DMS 273 (cell line): ENCODE measurements at regions not wholly inside any gene's neighbourhood (a gene's known extent, or its start where the extent isn't known, plus 50 kb on each side); places are given as distances from the start of the nearest gene placed in this dataset.
A peak's percentile ranks its signal among the peaks of the same experiment; 100 is the strongest.
"Not testable (repeated sequence)": the region's sequence is repeated elsewhere in the genome, so short reads cannot be mapped to it uniquely, and the experiment has no call there.

Experiments used
- DNase-seq: peaks from one replicate; lab custom pipeline; 2025; ENCODE audit not compliant: unreplicated experiment; lab: John Stamatoyannopoulos, UW

DNA sequence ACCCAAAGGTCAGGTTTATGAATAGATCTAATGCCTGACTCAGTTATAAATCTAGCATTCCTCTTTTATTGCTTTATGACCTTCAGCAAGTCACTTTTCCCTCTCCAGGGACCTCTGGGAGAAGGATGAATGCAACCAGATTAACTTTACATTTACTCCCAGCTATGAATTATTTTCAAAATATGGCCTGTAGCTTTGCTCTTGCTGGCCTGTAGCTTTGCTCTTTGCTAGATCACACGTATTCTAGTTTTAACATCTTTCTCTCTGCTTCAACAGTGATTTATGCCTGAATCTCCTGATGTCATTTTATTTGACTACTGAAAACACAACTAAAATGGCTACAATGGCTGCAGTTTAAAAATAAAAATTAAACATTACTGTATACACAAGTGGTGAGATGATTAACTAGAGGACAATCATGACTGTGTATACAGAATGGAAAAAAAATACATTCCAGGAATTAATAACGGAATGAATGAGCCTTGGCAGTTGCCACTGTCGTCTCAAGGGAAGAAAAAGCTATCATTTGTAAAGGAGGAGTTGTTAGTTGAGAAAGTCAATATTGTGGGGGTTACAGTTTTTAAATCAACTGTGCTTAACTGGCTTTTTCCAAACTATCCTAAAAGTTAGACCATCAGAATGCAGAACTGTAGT lies 434.5 kb upstream of the GOT2 start:
- no peak for DNase-seq

DNA sequence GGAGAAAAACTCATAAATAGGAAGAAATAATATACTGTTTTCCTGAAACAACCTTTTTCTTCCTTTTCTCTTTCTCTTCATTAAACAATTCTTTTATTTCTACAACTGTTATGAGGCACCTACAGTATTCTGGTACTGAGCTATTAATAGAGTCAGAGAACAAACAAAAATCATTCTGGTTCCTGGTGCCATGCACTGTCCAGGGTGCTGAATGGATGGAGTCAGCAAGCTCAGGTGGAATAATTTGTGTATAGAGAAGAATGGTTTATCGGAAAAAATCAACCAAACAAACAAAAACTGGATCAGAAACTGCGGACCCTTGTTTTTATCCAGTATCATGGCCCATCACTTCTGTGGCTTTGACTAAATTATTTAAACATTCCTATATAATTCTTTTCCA lies 430.3 kb upstream of the GOT2 start:
- DNase-seq: peak; percentile 7

DNA sequence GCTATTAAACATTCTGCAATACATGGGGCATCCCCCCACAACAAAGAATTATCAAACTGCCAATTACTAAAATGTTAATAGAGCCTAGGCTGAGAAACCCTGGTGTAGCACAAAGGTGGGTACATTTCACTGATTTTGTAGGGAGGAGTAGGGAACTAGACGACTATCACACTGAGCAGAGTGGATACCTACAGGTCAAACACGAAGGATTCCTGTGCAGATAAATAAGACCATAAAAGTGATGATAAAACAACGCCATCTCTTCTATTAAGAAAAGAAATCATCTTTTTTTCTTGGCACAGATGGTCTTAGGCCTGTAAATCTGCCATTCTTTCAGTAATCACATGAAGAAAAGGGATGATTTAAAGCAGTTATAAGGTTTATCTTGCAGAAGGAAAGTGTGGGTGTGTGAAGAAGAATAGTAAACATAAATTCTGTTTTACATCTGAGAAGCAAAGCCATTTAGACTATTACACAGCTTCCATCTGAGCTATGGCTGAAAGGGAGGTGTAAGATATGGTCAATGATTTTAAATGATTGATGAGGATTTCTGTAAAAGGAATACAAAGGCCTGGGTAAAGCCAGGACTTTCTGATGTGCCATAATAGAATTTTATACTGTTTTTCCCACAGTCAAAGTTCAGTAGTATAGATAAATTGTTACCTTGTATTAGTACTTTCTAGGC lies 429.4 kb upstream of the GOT2 start:
- no peak for DNase-seq

DNA sequence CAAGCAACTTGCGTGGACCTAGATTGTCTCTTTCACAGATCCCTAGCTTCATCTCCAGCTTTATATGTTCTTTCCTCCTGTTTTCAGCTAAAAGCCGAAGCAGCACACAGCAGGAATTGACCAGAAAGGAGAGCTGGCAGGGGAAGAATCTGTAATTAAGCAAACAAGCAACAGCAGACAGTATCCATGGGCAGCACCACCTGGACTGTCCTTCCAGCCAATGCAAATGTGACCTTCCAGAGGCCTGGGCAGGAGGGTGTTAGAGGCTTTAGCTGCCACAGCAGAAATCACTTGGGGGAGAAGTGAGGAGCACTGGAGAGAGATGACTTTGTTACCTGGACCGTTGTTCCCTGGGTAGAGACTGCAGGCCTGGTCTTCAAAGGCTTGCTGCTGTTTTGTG lies 427.6 kb upstream of the GOT2 start:
- no peak for DNase-seq

DNA sequence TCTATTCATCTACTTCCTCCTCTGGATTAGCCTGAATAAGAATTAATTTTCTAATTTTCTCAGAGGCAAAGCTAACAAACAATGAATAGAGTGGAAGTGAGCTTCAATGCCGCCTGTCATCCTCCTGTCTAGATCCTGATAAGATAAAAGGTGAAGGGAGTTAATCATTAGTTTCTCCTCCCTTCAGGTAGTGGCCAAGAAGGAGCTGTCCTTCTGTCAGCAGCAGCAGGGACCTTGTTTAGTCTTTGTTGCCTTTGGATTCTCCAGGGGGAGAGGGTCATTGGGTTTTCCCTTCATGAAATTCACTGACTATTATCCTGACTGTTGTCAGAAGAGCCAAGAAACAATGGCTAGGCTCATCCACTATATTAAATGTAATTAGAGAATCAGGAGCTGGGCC lies 420.2 kb upstream of the GOT2 start:
- no peak for DNase-seq

DNA sequence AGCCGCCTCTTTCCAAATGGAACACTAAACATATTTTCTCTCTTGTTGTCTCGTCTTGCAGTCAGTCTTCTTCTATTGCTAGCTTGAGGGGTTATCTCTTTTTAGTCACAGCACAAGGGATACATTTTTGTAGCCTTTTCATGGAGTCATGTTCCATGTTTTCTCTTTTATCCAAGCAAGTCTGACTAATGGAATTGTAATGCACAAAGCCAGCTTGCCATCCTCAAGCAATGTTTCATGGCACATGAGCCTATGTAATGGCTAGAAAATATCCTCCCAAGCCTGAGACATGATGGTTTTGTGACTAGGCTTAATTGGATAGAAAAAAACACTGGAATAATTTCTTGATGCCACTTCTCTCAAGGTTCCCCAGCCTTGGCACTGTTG lies 414.6 kb upstream of the GOT2 start:
- no peak for DNase-seq

DNA sequence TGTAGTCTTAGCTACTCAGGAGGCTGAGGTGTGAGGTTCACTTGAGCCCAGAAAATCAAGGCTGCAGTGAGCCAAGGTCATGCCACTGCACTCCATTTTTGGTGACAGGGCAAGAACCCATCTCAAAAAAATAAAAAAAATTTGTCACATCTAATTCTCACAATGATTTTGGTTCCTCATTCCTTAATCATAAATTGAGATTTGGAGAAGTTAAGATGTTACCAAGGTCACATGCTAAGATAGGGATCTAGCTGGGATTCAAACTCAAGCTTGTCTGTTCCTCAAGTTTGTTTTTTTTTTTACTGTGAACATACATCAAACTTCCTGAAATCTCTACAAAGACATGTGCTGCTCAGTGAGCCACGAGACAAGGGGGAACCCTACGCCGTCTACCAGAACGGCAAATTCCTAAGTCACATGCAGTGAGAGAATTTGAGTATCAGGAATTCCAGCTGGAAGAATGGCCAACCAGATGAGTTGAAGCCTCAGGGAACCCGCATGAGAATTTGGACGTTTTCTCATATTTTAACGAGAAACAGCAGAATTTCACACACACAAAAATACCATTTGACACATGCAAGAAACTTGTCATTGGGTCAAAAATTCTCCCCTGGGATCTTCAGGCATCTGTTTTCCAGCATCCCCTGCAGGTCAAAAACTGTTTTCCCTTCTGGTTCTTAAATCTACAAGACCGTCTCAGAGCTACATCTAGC lies 414.1 kb upstream of the GOT2 start:
- DNase-seq: no peak

DNA sequence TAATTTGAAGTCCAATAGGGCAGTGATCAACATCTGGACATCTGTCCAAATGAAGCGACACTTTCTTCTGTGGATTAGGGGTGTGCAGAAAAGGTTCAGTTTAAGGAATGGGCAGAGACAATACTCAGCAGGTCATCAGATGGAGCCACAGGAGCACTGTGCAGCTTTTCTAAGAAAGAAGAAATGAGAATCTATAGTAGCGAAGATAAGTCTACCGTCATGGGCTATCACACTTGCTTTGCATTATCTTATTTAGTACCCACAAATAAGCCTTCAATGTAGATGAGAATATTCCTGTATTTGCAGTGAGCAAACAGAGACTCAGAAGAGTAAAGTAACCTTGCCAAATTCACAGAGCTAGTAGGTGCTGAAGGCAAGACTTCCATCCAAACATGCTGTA lies 412.0 kb upstream of the GOT2 start:
- DNase-seq: no peak

DNA sequence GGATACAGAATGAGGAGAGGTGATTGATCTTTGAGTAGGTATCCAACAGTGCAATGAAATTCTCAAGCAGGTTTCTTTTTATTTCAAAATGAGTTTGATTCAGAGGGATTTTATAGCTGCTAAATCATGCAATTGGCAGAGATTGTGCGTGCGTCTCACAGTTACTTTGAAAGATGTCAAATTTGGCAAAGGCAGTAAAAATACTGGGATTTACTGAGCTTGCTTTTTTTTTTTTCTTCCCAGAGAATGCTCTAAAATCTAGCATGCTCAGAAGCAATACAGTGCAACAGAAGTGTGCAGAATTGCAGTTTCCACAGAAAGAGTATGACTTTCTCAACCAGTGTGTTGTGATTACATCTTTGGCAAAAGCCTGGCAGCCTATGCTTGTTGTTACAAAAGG lies 410.7 kb upstream of the GOT2 start:
- DNase-seq: no peak

DNA sequence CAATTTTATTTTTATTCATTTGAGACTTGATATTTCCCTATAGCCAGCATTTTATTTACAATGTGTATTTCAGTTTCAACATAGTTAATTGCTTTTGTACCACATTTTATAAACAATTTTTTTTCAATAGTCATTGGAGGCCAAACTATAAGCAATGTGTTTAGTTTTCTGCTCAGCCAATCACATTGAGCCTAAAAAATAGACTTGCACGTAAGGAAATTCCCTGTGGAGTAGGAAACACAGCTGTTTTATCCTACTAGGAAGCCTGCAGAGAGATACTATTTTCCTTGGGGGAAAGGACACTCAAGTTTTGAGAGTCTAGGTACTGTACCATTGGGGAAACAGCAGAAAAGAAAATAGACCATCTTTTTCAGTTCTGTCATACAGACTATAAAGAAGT lies 410.2 kb upstream of the GOT2 start:
- no peak for DNase-seq

DNA sequence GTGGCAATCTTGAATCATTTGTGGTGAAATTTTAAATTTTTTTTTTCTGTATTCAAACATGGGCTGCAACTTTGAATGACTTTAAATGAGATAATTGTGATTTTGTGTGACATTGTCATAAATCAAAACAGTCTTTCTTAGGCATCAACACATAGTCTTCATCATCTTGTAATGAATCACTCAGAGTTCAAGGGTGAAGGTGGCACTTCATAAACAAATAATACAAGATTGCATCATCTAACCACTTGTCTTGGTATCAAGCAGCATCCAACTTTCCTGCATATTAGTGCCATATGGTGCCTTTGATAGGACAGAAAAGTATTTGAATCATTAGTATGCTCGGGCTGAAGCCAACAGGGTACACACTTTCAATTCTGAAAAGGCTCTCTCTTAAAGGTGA lies 392.4 kb upstream of the GOT2 start:
- DNase-seq: peak; percentile 48

DNA sequence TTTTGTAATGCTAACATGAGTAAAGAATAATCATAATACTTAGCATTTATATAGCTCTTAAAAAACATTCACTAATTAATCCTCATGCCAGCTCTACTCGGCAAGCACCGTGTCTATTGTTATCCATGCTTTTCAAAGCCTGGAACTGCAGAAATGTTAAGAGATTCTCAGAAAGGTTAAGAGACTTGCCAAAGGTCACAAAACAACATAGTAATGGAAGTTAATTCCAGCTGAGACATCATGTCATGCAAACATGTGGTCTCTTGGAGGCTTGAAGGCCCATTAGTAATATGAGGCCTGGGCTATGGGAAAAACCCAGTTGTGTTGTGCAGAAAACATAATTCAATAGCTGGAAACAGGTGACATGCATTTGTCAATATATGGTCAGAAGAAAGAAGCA lies 389.9 kb upstream of the GOT2 start:
- DNase-seq: no peak

DNA sequence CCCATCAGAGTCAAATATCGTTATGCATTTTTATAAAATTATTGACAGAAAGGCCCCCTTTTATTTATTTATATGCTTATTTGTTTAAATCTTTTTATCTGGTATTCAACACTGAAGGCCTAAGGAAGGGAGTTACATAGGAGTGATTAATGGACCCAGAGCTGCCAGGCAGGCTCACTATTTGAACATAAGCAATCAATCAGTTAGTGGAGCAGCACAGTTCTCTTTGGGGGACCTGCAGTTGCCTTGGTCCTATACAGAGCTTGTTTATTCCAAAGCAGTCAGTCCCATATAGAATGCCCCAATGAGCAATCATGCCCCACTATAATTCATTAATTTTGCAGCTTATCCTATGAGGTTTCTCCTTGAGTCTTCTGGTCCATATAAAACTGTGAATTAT lies 389.4 kb upstream of the GOT2 start:
- no peak for DNase-seq

DNA sequence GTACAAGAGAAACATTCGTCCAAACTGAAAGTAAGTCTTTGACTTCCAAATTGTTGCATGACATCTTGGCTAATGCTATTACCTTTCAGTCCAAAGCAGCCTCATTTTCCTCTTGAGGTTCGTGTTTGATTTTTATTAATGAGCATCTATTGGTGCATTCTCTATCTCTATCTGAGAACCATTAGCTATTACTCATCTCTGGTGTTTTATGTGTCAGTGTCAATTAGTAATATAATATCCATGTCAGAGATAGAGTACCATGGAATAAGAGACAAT lies 388.1 kb upstream of the GOT2 start:
- DNase-seq: no peak

DNA sequence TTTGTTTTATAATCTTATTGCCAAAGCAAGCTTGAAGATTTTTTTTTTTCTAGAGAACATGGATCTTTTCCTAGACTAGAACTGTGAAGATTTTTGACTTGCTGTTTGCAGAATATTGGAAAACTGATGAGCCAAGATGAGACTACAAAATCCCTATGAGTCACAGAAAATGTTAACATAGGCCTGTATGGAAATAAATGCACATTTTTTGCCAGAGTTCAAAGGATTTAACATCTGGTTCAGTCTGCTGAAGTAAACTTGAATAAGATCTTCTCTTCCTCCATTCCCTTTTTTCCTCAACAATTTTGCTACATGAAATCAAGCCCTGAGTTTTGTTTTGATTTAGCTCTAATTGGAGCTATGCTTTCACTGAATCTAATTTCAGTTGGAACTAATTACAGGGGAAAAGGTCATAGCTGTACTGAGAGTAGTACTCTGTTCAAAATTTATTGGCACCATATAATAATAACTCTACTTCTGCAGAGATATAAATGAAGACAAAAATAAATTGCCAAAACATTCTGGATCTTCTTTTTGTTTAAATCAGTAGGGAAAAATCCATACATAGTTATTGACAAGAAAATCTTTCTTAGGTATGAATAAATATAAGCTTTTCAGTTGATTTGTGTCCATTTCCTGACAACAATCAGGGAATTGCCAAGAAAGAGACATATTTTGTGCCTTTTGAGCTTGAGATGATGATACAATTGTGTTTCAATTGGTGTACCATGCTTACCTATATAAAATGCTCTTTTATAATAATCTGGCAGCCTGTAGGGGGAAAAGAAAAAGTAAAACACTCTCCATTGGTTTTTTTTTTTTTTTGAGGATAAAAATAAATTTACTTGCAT lies 387.5 kb upstream of the GOT2 start:
- no peak for DNase-seq

DNA sequence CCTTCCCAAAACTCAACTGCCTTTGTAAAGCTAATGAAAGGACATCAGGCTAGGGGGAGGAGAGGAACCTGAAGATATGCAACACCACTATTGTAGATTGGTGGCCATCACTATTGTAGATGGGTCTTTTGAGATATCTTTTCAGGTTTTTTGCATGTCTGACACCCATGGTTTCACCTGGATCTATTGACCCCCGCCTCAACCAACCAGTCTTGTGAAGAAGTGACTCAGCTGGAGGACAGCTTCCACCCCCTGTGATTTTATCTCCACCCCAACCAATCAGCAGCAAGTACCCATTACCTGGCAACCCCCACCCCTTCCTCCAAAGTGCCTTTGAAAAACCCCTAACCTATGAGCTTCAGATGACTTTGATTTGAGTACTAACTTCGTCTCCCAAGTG lies 382.6 kb upstream of the GOT2 start:
- no peak for DNase-seq

DNA sequence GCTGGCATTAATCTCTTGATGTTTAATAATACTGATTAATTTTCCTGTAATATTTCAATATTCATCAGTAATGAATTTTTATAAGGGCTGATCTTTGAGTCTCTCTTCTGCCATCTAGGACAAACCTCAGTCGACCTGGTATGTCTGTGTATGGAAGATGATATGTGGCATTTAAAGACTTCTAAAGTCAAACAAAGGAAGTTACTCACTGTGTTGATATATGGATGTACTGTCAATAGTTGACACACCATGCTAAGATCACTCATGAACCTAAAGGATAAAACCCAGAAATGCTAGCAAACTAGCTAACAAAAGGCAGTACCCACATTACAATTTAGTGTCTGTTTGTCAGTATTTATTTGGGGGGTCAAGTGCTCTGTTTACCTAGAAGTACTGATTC lies 380.7 kb upstream of the GOT2 start:
- no peak for DNase-seq

DNA sequence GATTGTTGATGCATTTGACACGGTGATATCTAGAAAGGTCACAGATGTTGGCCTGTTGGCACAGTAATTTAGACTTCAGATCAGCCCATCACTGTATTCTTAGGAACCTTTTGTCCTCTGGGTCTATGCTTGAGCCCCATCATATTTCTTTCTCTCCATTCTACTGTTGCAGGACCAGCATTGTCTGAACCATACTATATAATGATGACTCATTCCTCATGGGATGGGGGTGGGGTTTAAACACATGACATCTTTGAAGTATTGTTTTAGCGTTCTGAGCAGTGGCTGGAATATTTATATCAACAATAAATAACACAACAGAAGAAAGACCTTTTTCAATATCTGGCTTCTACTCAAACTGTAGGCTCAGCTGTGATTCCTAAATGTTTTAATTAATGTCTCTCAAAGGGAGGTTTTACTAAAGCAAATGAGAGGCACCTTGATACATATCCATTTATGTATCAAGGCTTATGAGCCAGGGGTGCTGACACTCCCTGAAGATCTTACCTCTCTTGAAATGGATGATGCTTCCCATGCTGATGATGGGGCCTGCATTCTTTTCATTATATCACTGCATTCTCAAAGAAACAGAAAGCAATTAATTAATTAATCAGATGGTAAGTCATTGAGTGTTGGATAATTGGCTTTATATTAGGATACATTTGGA lies 379.0 kb upstream of the GOT2 start:
- DNase-seq: no peak

DNA sequence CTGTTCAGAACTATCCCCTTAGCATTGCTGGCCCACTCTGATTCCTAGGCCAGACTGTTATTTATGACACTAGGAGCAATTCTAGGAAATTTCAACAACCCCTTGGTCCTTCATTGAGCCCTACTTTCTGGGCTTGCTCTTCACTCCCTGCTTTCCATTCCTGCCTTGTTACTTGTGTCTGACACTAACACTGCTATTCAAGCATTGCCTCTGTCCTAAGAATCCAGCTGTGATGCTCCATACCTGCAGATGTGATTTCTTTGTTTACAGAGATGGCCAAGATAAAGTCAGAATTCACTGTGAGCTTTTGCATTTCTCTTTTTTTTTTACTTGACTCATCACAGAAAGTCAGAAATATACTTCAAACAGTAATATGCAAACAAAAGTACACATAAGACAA lies 377.2 kb upstream of the GOT2 start:
- DNase-seq: no peak

DNA sequence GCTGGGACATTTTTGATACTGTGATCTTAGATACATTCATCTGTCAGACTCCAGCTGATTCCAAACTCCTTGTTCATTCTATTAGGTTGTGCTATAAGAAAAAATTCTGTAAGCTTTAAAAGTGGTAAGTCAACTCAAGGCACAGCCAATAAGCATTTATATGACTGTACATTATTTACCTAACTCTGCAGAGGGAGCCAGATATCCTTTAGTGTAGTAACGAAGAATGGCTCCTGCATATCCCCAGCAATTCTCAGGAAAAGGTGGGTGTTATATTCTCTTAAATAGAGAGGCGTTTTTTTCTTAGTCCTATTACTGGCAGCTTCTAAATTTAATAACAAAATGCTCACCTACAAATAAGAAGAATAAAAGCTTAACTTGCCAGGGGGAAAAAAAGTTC lies 374.3 kb upstream of the GOT2 start:
- peak; percentile 14 for DNase-seq

DNA sequence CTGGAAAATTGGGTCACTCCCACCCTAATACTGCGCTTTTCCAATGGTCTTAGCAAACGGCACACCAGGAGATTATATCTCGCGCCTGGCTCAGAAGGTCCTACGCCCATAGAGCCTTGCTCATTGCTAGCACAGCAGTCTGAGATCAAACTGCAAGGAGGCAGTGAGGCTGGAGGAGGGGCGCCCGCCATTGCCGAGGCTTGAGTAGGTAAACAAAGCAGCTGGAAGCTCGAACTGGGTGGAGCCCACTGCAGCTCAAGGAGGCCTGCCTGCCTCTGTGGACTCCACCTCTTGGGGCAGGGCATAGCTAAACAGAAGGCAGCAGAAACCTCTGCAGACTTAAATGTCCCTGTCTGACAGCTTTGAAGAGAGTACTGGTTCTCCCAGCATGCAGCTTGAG lies 362.6 kb upstream of the GOT2 start:
- not testable (repeated sequence) for DNase-seq
